WERI-Rb-1 (cell line): ENCODE measurements at regions not wholly inside any gene's neighbourhood (a gene's known extent, or its start where the extent isn't known, plus 50 kb on each side); places are given as distances from the start of the nearest gene placed in this dataset.
"Not testable (repeated sequence)": the region's sequence is repeated elsewhere in the genome, so short reads cannot be mapped to it uniquely, and the experiment has no call there.

Source experiments
- DNase-seq: peaks from one replicate; pipeline ENCODE4 v3.0.0-alpha.2; 2020
- H3K27ac ChIP-seq: fragments of 250-450 bp; sonication (Bioruptor Pico); 2 replicates; pipeline ENCODE4 v1.5.1; 2020; ENCODE audit warnings: mild to moderate bottlenecking, moderate library complexity
- H3K27me3 ChIP-seq: fragments of 250-450 bp; sonication (Bioruptor Pico); 2 replicates; pipeline ENCODE4 v1.5.1; 2021; ENCODE audit warnings: mild to moderate bottlenecking, low read depth, moderate library complexity; ENCODE audit not compliant: insufficient read depth, severe bottlenecking
- H3K36me3 ChIP-seq: fragments of 250-450 bp; sonication (Bioruptor Pico); 2 replicates; pipeline ENCODE4 v1.5.1; 2020; ENCODE audit warnings: mild to moderate bottlenecking, moderate library complexity
- H3K4me3 ChIP-seq: 2 replicates; pipeline ENCODE4 v1.5.1; 2011; ENCODE audit warnings: low read depth, mild to moderate bottlenecking, control low read depth, low read length
- H3K9me3 ChIP-seq: fragments of 250-450 bp; sonication (Bioruptor Pico); 2 replicates; pipeline ENCODE4 v1.5.1; 2021; ENCODE audit warnings: mild to moderate bottlenecking, moderate library complexity; ENCODE audit not compliant: severe bottlenecking
- TF ChIP-seq, protein P1 (sequence below): IDR thresholded peaks from 2 replicates; pipeline ENCODE4 v1.5.1; 2011; ENCODE audit warnings: low read depth, mild to moderate bottlenecking, control low read depth, inconsistent platforms, low read length

DNA sequence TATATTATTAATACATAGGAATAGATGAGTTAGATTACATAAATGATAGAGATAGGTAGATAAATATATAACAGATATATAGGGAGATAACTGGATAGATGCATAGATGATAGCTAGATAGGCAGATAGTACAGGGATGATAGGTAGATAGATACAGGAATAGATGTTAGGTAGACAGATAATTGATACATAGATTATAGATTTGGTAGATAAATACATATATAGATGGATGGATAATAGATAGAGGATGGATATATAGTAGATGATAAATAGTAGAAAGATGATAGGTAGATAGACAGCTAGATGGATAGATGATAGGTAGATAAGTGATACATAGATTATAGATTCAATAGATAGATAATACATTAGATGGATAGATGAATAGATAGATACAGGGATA, 283.6 kb downstream of the SHOX start:
- no peaks in the 10 kb centered on the region for H3K36me3 ChIP-seq
- TF ChIP-seq, protein P1, sequence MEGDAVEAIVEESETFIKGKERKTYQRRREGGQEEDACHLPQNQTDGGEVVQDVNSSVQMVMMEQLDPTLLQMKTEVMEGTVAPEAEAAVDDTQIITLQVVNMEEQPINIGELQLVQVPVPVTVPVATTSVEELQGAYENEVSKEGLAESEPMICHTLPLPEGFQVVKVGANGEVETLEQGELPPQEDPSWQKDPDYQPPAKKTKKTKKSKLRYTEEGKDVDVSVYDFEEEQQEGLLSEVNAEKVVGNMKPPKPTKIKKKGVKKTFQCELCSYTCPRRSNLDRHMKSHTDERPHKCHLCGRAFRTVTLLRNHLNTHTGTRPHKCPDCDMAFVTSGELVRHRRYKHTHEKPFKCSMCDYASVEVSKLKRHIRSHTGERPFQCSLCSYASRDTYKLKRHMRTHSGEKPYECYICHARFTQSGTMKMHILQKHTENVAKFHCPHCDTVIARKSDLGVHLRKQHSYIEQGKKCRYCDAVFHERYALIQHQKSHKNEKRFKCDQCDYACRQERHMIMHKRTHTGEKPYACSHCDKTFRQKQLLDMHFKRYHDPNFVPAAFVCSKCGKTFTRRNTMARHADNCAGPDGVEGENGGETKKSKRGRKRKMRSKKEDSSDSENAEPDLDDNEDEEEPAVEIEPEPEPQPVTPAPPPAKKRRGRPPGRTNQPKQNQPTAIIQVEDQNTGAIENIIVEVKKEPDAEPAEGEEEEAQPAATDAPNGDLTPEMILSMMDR, result no peak
- DNase-seq, result no peak
- H3K27ac ChIP-seq, result no peak overlapping the region
- no peaks in the 10 kb centered on the region for H3K9me3 ChIP-seq
- no peak overlapping the region for H3K4me3 ChIP-seq
- H3K27me3 ChIP-seq, result peaks cover 24% of the 10 kb centered on the region

DNA sequence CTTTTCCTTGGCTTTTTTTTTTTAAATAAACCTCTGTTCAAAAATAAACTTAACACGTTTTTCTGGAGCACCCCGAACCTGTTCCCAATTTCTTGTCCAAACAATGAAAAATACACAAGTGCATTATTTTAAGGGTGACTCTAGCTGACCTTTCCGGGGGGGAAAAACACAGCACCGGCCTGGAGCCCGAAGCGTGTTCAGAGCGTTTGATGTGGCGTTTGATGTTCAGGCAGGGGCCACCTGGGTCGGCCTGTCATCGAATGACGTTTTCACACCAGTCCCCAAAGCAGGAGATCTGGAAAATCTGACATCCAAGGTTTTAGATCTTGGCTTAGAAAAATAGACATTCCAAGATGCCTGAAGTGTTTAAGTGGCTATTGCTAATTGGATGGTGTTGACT, 282.1 kb downstream of the SHOX start:
- Histone ChIP-seq H3K9me3 (no peaks in the 10 kb centered on the region), H3K27me3 (peaks cover 34% of the 10 kb centered on the region), H3K4me3 (no peak overlapping the region), H3K27ac (no peak overlapping the region), H3K36me3 (no peaks in the 10 kb centered on the region)
- no peak for DNase-seq
- TF ChIP-seq, protein P1, result no peak

DNA sequence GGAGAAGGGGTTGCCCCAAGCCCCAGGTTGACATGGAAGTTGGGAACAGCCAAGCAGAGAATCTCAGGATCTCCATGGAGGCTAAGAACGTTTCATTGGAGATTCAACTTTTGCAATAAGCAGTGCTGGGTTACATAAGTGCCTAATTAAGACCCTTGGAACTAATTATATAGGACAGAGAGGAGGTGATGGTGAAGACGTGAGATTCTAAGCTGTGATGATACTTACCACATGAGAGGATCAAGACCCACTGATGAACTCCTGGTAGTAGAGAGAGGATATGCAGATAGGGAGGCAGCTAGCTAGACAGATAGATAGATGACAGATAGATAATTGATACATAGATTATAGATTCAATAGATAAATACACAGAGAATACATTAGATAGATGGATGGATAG, 278.5 kb downstream of the SHOX start:
- peaks cover 43% of the 10 kb centered on the region for H3K27me3 ChIP-seq
- not testable (repeated sequence) for H3K36me3 ChIP-seq, H3K9me3 ChIP-seq, H3K4me3 ChIP-seq, H3K27ac ChIP-seq, DNase-seq

DNA sequence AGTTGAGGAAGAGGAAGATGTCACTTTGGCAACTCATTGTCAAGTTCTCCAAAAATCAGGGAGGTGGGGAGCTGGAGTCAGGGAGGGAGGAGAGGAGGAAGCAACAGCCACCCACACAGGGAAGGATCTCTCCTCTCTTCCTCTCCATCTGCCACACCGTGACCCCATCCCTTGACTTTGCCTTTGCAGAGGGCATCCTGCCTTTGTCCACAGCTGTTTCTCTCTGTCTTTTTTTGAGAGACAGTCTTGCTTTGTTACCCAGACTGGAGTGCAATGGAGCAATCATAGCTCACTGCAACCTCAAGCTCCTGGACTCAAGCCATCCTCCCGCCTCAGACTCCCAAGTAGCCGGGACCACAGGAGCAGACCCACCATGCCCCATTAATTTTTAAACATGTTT, 276.0 kb downstream of the SHOX start:
- H3K36me3 ChIP-seq, result no peaks in the 10 kb centered on the region
- H3K9me3 ChIP-seq, result no peaks in the 10 kb centered on the region
- no peak for DNase-seq
- H3K27me3 ChIP-seq, result peaks cover 43% of the 10 kb centered on the region
- no peak overlapping the region for H3K27ac ChIP-seq
- TF ChIP-seq, protein P1, result no peak
- no peak overlapping the region for H3K4me3 ChIP-seq

- no peaks in the 10 kb centered on the region for H3K9me3 ChIP-seq
- DNase-seq, result no peak
- no peak overlapping the region for H3K27ac ChIP-seq
- H3K36me3 ChIP-seq, result no peaks in the 10 kb centered on the region
- no peak overlapping the region for H3K4me3 ChIP-seq
- TF ChIP-seq, protein P1, result no peak
- peaks cover 40% of the 10 kb centered on the region for H3K27me3 ChIP-seq
These were observed 275.4 kb downstream of the SHOX start for GRCh38 chrX:905848-906566.

DNA sequence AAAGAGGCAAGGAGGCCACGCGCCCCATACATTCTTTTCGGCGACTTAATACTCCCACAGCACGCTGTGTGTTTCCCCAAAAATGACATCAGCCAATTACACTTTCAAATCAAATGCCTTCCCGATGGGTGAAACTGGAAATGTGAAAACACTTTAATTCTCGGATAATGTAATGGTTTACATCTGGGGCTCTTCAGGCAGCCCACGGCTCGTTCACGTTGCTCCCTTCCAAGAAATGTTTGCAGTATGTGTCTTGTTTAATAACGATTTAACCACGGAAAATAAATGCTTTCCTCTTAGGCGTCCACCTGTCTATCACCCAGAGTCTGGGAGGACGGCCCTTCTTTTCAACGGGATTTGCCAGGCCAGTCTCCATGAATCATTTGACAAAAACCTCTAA, 272.5 kb downstream of the SHOX start:
- H3K4me3 ChIP-seq, result no peak overlapping the region
- no peaks in the 10 kb centered on the region for H3K9me3 ChIP-seq
- TF ChIP-seq, protein P1, result no peak
- no peak for DNase-seq
- H3K36me3 ChIP-seq, result no peaks in the 10 kb centered on the region
- H3K27me3 ChIP-seq, result peaks cover 26% of the 10 kb centered on the region
- no peak overlapping the region for H3K27ac ChIP-seq
